ENCODE measurements at regions not wholly inside any gene's neighbourhood (a gene's known extent, or its start where the extent isn't known, plus 50 kb on each side); places are given as distances from the start of the nearest gene placed in this dataset.

DNA sequence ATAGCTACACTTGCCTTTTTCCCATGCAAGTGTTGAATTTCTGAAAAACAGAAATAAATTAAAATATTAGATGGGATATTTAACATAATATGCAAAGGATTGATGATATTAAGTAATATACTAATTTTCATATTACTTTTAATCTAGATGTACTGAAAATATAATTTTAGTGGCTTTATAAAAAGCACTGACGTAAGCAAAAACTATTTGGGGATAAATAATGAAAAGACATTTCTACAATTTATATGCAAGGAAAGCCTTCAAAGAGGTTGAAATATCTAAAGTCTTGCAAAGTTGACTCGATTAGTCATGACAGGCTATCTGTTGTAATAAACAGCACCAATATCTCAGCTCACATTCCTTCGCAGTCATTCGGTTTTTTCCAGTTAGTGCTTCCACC is 94.9 kb upstream of the ABCB5 start:
- no peaks in the 10 kb centered on the region for H3K27me3 ChIP-seq (replicated peaks; ENCODE audit: control insufficient read depth, insufficient read depth, low read length)
- DNase-seq (ENCODE audit: extremely low read depth, insufficient read length) = no peak
- H3K36me3 ChIP-seq (ENCODE audit: control insufficient read depth, insufficient read depth, low read length) = no peaks in the 10 kb centered on the region
- TF ChIP-seq, protein P1, sequence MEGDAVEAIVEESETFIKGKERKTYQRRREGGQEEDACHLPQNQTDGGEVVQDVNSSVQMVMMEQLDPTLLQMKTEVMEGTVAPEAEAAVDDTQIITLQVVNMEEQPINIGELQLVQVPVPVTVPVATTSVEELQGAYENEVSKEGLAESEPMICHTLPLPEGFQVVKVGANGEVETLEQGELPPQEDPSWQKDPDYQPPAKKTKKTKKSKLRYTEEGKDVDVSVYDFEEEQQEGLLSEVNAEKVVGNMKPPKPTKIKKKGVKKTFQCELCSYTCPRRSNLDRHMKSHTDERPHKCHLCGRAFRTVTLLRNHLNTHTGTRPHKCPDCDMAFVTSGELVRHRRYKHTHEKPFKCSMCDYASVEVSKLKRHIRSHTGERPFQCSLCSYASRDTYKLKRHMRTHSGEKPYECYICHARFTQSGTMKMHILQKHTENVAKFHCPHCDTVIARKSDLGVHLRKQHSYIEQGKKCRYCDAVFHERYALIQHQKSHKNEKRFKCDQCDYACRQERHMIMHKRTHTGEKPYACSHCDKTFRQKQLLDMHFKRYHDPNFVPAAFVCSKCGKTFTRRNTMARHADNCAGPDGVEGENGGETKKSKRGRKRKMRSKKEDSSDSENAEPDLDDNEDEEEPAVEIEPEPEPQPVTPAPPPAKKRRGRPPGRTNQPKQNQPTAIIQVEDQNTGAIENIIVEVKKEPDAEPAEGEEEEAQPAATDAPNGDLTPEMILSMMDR (IDR thresholded peaks at IDR 0.05; ENCODE audit: insufficient read depth, low read length, poor library complexity, severe bottlenecking) = no peak
- no peak overlapping the region for H3K4me3 ChIP-seq (replicated peaks; ENCODE audit: low read depth, low read length)

DNA sequence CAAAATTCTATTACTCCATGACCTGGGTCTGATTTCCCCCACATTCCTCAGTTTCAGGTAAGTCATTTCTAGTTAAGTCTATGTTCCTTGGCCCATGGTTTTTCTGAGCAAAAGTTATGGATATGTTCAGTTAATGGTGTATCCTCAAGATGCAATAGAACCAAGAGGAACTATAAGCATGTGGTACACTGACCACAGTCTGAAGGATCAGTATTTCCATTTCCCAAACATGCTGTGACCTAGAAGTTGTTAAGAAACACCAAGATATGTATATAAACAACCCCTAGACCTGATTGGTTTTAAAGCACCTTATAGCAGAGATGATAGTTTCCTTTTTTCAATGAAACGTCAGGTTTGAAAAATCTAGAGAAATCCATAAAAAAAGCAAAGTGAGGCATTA is 94.2 kb upstream of the ABCB5 start:
- no peaks in the 10 kb centered on the region for H3K36me3 ChIP-seq (ENCODE audit: control insufficient read depth, insufficient read depth, low read length)
- TF ChIP-seq, protein P1 (IDR thresholded peaks at IDR 0.05; ENCODE audit: insufficient read depth, low read length, poor library complexity, severe bottlenecking) = no peak
- no peaks in the 10 kb centered on the region for H3K27me3 ChIP-seq (replicated peaks; ENCODE audit: control insufficient read depth, insufficient read depth, low read length)
- H3K4me3 ChIP-seq (replicated peaks; ENCODE audit: low read depth, low read length) = no peak overlapping the region
- no peak for DNase-seq (ENCODE audit: extremely low read depth, insufficient read length)

DNA sequence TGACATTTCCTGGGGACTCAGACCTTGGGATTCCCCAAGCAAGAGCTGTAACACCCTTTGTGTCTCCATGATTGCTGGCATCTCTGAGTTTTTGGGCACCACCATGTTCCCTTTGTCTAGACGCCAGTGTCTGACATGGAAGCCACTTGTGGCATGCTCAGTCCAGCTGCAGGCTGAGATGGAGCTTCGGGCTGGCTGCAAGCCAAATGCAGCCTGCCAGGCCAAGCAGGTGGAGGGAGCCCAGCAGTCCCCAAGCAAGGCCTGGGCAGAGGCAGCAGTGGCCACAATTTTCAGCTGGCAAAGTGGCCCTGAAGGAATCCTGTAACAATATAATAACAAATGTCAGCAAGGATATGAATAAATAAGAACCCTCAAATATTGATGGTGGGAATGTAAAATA is 86.2 kb upstream of the ABCB5 start:
- Histone ChIP-seq H3K4me3 (replicated peaks; ENCODE audit: low read depth, low read length) (no peak overlapping the region), H3K36me3 (ENCODE audit: control insufficient read depth, insufficient read depth, low read length) (no peaks in the 10 kb centered on the region), H3K27me3 (replicated peaks; ENCODE audit: control insufficient read depth, insufficient read depth, low read length) (no peaks in the 10 kb centered on the region)
- TF ChIP-seq, protein P1 (IDR thresholded peaks at IDR 0.05; ENCODE audit: insufficient read depth, low read length, poor library complexity, severe bottlenecking) = no peak
- DNase-seq (ENCODE audit: extremely low read depth, insufficient read length) = no peak

DNA sequence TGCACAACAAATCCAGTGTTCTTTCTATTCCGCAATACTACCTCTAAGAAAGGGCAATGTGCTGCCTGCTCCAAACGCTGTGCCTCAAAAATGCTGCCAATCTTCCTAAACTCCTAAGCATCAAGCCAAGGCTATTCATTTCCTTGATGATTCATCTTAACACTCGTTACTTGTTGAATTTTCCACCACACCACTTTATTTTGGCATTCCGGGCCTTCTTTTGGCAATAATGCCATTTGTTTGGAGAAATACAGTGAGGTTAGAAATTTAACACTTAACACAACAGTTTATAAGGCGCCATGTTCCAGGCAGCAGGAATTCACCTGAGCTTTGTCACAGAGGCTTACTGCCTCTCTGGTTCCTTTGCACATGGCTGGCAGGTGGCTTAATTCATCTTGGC is 82.6 kb upstream of the ABCB5 start:
- Histone ChIP-seq H3K27me3 (replicated peaks; ENCODE audit: control insufficient read depth, insufficient read depth, low read length) (no peaks in the 10 kb centered on the region), H3K4me3 (replicated peaks; ENCODE audit: low read depth, low read length) (no peak overlapping the region), H3K36me3 (ENCODE audit: control insufficient read depth, insufficient read depth, low read length) (no peaks in the 10 kb centered on the region)
- no peak for DNase-seq (ENCODE audit: extremely low read depth, insufficient read length)
- TF ChIP-seq, protein P1 (IDR thresholded peaks at IDR 0.05; ENCODE audit: insufficient read depth, low read length, poor library complexity, severe bottlenecking) = no peak

DNA sequence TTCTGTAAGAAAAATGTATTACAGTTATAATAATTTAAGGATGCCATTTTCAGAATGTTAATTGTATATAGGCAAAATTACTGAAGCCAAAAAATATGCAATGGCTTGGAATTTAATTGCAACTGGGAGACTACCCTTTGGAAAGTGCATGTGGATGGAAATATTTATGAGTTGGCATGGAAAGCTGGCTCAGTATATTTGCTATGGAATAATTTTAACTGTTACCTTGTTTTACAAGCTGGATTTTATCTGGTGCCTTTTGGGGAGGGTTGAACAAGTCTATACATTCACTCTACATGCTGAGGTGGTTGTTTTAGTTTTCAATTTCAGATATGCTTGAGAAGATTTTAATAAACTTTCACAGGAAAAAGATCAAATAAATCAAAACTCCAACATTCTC is 80.9 kb upstream of the ABCB5 start:
- no peaks in the 10 kb centered on the region for H3K27me3 ChIP-seq (replicated peaks; ENCODE audit: control insufficient read depth, insufficient read depth, low read length)
- TF ChIP-seq, protein P1 (IDR thresholded peaks at IDR 0.05; ENCODE audit: insufficient read depth, low read length, poor library complexity, severe bottlenecking) = no peak
- no peaks in the 10 kb centered on the region for H3K36me3 ChIP-seq (ENCODE audit: control insufficient read depth, insufficient read depth, low read length)
- H3K4me3 ChIP-seq (replicated peaks; ENCODE audit: low read depth, low read length) = no peak overlapping the region
- DNase-seq (ENCODE audit: extremely low read depth, insufficient read length) = no peak

DNA sequence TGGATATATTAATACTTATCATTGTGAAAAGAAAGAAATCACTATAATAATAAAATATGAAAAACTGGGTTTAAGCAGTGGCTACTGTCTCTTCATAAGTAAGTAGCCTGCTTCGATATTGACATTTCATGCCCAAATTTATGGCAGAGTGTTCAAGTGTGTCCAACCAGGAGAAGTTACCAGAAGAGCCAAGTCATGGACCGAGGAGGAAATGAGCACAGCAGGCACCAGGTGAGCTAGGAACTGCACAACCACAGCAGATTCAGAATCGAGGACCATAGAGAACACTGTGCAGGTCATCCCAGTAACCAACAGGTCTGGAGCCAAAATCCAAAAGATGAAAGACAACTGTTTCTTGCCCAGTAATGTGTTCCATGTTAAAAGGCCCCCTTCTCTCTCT is 79.9 kb upstream of the ABCB5 start:
- no peaks in the 10 kb centered on the region for H3K27me3 ChIP-seq (replicated peaks; ENCODE audit: control insufficient read depth, insufficient read depth, low read length)
- TF ChIP-seq, protein P1 (IDR thresholded peaks at IDR 0.05; ENCODE audit: insufficient read depth, low read length, poor library complexity, severe bottlenecking) = no peak
- no peak overlapping the region for H3K4me3 ChIP-seq (replicated peaks; ENCODE audit: low read depth, low read length)
- DNase-seq (ENCODE audit: extremely low read depth, insufficient read length) = no peak
- no peaks in the 10 kb centered on the region for H3K36me3 ChIP-seq (ENCODE audit: control insufficient read depth, insufficient read depth, low read length)

Measured in GM06990 (cell line).